ENCODE measurements at regions not wholly inside any gene's neighbourhood (a gene's known extent, or its start where the extent isn't known, plus 50 kb on each side); places are given as distances from the start of the nearest gene placed in this dataset.

DNA sequence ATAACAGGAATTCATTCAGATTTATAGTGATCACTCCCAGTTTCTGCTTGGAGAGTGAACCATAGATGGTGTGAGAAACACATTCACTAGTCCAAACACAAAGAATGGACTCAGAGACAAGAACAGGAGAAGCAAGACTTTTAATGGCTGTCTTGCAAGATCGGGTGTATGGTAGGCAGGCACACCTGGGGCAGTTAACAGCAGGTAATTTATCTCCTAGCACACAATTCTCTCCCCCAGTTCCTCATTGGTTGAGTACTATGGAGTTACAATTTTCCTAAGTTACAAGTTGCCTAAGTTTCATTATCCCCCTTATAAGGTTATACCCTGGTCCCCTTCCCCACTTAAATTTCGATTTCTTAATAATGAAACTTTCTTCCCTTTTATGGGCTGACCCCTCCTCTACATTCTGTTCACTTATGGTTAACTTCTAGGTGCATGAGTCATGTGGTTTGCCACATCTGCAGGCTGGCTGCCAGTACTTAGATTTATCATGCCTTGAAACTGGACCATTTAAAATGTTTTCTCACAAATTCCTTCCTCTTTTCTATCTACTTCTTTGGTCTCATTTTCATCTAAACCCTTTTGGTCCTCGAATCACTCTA lies 623.3 kb downstream of the HINT1 start (continued):
- TF ChIP-seq, protein P1, sequence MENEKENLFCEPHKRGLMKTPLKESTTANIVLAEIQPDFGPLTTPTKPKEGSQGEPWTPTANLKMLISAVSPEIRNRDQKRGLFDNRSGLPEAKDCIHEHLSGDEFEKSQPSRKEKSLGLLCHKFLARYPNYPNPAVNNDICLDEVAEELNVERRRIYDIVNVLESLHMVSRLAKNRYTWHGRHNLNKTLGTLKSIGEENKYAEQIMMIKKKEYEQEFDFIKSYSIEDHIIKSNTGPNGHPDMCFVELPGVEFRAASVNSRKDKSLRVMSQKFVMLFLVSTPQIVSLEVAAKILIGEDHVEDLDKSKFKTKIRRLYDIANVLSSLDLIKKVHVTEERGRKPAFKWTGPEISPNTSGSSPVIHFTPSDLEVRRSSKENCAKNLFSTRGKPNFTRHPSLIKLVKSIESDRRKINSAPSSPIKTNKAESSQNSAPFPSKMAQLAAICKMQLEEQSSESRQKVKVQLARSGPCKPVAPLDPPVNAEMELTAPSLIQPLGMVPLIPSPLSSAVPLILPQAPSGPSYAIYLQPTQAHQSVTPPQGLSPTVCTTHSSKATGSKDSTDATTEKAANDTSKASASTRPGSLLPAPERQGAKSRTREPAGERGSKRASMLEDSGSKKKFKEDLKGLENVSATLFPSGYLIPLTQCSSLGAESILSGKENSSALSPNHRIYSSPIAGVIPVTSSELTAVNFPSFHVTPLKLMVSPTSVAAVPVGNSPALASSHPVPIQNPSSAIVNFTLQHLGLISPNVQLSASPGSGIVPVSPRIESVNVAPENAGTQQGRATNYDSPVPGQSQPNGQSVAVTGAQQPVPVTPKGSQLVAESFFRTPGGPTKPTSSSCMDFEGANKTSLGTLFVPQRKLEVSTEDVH (IDR thresholded peaks at IDR 0.05; ENCODE audit: low read depth, partially characterized antibody) = no peak
- TF ChIP-seq ZNF622 (IDR thresholded peaks at IDR 0.05) = no peak
- no peak for TF ChIP-seq BCLAF1 (IDR thresholded peaks at IDR 0.05)
- 0 out of 2 replicates have a peak, but pooled peaks have one; percentile 30 for TF ChIP-seq NBN (IDR thresholded peaks at IDR 0.05)
- TF ChIP-seq MYC (IDR thresholded peaks at IDR 0.05; ENCODE audit: insufficient read depth, insufficient read length, insufficient replicate concordance, low read length, severe bottlenecking) = no peak
- peak; percentile 62 for TF ChIP-seq JUNB (IDR thresholded peaks at IDR 0.05)
- no peak for TF ChIP-seq EP300 (IDR thresholded peaks at IDR 0.05; ENCODE audit: borderline replicate concordance in 1 of 2, control insufficient read depth in 1 of 2, low read depth in 2 of 2, low read length in 2 of 2)
- TF ChIP-seq STAT1 (conservative IDR thresholded peaks at IDR 0.05) = no peak
- no peak for TF ChIP-seq RAD51 (IDR thresholded peaks at IDR 0.05)
- no peak for TF ChIP-seq CEBPB (IDR thresholded peaks at IDR 0.05; ENCODE audit: borderline replicate concordance in 1 of 2, low read depth in 2 of 2, low read length in 2 of 2)
- no peak for TF ChIP-seq BACH1 (IDR thresholded peaks at IDR 0.05; ENCODE audit: borderline replicate concordance)
- TF ChIP-seq, protein P2, sequence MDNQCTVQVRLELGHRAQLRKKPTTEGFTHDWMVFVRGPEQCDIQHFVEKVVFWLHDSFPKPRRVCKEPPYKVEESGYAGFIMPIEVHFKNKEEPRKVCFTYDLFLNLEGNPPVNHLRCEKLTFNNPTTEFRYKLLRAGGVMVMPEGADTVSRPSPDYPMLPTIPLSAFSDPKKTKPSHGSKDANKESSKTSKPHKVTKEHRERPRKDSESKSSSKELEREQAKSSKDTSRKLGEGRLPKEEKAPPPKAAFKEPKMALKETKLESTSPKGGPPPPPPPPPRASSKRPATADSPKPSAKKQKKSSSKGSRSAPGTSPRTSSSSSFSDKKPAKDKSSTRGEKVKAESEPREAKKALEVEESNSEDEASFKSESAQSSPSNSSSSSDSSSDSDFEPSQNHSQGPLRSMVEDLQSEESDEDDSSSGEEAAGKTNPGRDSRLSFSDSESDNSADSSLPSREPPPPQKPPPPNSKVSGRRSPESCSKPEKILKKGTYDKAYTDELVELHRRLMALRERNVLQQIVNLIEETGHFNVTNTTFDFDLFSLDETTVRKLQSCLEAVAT (IDR thresholded peaks at IDR 0.05) = peak; percentile 69; the same call in 1 of the 2 replicates
- TF ChIP-seq LARP7 (IDR thresholded peaks at IDR 0.05) = no peak
- TF ChIP-seq, protein P3, sequence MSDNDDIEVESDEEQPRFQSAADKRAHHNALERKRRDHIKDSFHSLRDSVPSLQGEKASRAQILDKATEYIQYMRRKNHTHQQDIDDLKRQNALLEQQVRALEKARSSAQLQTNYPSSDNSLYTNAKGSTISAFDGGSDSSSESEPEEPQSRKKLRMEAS (IDR thresholded peaks at IDR 0.05; ENCODE audit: low read depth, low read length) = no peak
- TF ChIP-seq ZBTB33 (IDR thresholded peaks at IDR 0.05) = no peak
- 0 out of 2 replicates have a peak, but pooled peaks have one; percentile 28 for TF ChIP-seq CREM (IDR thresholded peaks at IDR 0.05; ENCODE audit: low read depth)
- TF ChIP-seq RCOR1 (conservative IDR thresholded peaks at IDR 0.05; ENCODE audit: low read depth, low read length) = no peak
- TF ChIP-seq, protein P4, sequence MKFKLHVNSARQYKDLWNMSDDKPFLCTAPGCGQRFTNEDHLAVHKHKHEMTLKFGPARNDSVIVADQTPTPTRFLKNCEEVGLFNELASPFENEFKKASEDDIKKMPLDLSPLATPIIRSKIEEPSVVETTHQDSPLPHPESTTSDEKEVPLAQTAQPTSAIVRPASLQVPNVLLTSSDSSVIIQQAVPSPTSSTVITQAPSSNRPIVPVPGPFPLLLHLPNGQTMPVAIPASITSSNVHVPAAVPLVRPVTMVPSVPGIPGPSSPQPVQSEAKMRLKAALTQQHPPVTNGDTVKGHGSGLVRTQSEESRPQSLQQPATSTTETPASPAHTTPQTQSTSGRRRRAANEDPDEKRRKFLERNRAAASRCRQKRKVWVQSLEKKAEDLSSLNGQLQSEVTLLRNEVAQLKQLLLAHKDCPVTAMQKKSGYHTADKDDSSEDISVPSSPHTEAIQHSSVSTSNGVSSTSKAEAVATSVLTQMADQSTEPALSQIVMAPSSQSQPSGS (IDR thresholded peaks at IDR 0.05; ENCODE audit: low read length) = peak; percentile 59; the same call in 1 of the 2 replicates
- TF ChIP-seq IKZF1 (conservative IDR thresholded peaks at IDR 0.05) = peak; percentile 34; the same call in 1 of the 2 replicates
- TF ChIP-seq RBBP5 (conservative IDR thresholded peaks at IDR 0.05) = no peak
